HG02571 (cell line): ENCODE measurements at regions not wholly inside any gene's neighbourhood (a gene's known extent, or its start where the extent isn't known, plus 50 kb on each side); places are given as distances from the start of the nearest gene placed in this dataset.

ENCODE experiments used
- ATAC-seq: cut with Tn5 transposase; IDR thresholded peaks from one replicate; pipeline ENCODE4 v1.9.1; 2021; ENCODE audit warnings: mild to moderate bottlenecking, moderate library complexity; ENCODE audit not compliant: unreplicated experiment

GRCh38 chr3:153069598-153070510 lies 92.2 kb upstream of the RAP2B start:
- no peak for ATAC-seq

GRCh38 chr3:153070511-153070868 lies 91.5 kb upstream of the RAP2B start:
- no peak for ATAC-seq

- no peak for ATAC-seq
Measured at GRCh38 chr3:153072382-153072781, 89.6 kb upstream of the RAP2B start.

- no peak for ATAC-seq
Measured at GRCh38 chr3:153072856-153073255, 89.2 kb upstream of the RAP2B start.

- ATAC-seq = no peak
Measured at GRCh38 chr3:153073636-153074035, 88.4 kb upstream of the RAP2B start.

- no peak for ATAC-seq
Measured at GRCh38 chr3:153078826-153079225, 83.2 kb upstream of the RAP2B start.

- no peak for ATAC-seq
Measured at GRCh38 chr3:153079386-153079785, 82.6 kb upstream of the RAP2B start.

GRCh38 chr3:153080778-153081240 lies 81.2 kb upstream of the RAP2B start:
- no peak for ATAC-seq

- no peak for ATAC-seq
Measured at GRCh38 chr3:153084431-153084830, 77.6 kb upstream of the RAP2B start.

GRCh38 chr3:153087595-153088566 lies 74.1 kb upstream of the RAP2B start:
- peak; percentile 52 for ATAC-seq

- ATAC-seq = no peak
Measured at GRCh38 chr3:153089620-153090019, 72.4 kb upstream of the RAP2B start.

- peak; percentile 41 for ATAC-seq
Measured at GRCh38 chr3:153090973-153091372, 71.1 kb upstream of the RAP2B start.

- ATAC-seq = no peak
Measured at GRCh38 chr3:153093629-153094028, 68.4 kb upstream of the RAP2B start.

GRCh38 chr3:153094386-153094785 lies 67.6 kb upstream of the RAP2B start:
- ATAC-seq = no peak

GRCh38 chr3:153095441-153095840 lies 66.6 kb upstream of the RAP2B start:
- no peak for ATAC-seq

- no peak for ATAC-seq
Measured at GRCh38 chr3:153096731-153097131, 65.3 kb upstream of the RAP2B start.

- ATAC-seq = no peak
Measured at GRCh38 chr3:153097213-153097612, 64.8 kb upstream of the RAP2B start.

- no peak for ATAC-seq
Measured at GRCh38 chr3:153099131-153099530, 62.9 kb upstream of the RAP2B start.

GRCh38 chr3:153103406-153103945 lies 58.5 kb upstream of the RAP2B start:
- no peak for ATAC-seq

GRCh38 chr3:153110041-153110440 lies 52.0 kb upstream of the RAP2B start:
- no peak for ATAC-seq

- no peak for ATAC-seq
Measured at GRCh38 chr3:153111016-153111415, 51.0 kb upstream of the RAP2B start.
